Naive B cell (primary cell): ENCODE measurements at regions not wholly inside any gene's neighbourhood (a gene's known extent, or its start where the extent isn't known, plus 50 kb on each side); places are given as distances from the start of the nearest gene placed in this dataset.

Experiments
- ATAC-seq, 2 donors: fragments of 150-1000 bp; cut with Tn5 transposase; 2 replicates each; pipeline ENCODE4 v1.10.0; 2021; ENCODE audit warnings: low read depth in 2 of 2, mild to moderate bottlenecking in 2 of 2, moderate library complexity in 2 of 2
- DNase-seq: peaks from one replicate; pipeline ENCODE4 v3.0.0; 2022
- H3K27ac Mint-ChIP-seq, 6 donors: one replicate each; pipeline ENCODE4 v1.8.0; 2020 to 2022; ENCODE audit warnings: mild to moderate bottlenecking in 6 of 6, mixed read lengths in 6 of 6, moderate library complexity in 5 of 6, inconsistent platforms in 2 of 6
- H3K27me3 Mint-ChIP-seq, 3 donors: one replicate each; pipeline ENCODE4 v1.8.0; 2021 to 2022; ENCODE audit warnings: mixed read lengths in 3 of 3, mild to moderate bottlenecking in 1 of 3
- H3K36me3 Mint-ChIP-seq, 2 donors: one replicate each; pipeline ENCODE4 v1.8.0; 2020 to 2022; ENCODE audit warnings: mixed read lengths in 2 of 2, inconsistent platforms in 1 of 2, mild to moderate bottlenecking in 1 of 2
- H3K4me1 Mint-ChIP-seq, 3 donors: one replicate each; pipeline ENCODE4 v1.8.0; 2020 to 2022; ENCODE audit warnings: mixed read lengths in 3 of 3, inconsistent platforms in 1 of 3, mild to moderate bottlenecking in 1 of 3, moderate library complexity in 1 of 3
- H3K4me3 Mint-ChIP-seq, 8 donors: one replicate each; pipeline ENCODE4 v1.8.0; 2020 to 2022; ENCODE audit warnings: mild to moderate bottlenecking in 8 of 8, mixed read lengths in 8 of 8, moderate library complexity in 8 of 8, inconsistent platforms in 2 of 8
- H3K9me3 Mint-ChIP-seq, 7 donors: one replicate each; pipeline ENCODE4 v1.8.0; 2020 to 2022; ENCODE audit warnings: mixed read lengths in 7 of 7, mild to moderate bottlenecking in 5 of 7, inconsistent platforms in 2 of 7, moderate library complexity in 1 of 7

DNA sequence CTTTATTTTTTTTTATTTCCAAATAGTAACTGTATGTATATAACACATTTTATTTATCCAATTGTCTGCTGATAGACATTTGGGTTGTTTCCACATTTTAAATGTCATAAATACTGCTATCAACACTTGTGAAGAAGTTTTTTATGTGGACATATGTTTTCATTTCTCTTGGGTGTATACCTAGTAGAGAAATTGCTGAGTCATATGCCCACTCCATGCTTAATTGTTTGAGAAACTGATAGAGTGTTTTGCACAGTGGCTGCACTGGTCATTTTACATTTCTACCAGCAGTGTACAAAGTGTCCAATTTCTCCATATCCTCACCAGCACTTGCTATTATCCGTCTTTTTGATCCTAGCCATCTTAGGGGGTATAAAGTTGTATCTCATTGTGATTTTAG lies 567.8 kb downstream of the GBA3 start:
- Mint-ChIP-seq H3K4me1 (no peaks in the 10 kb centered on the region), H3K4me3 (no peak overlapping the region), H3K27me3 (no peaks in the 10 kb centered on the region), H3K36me3 (no peaks in the 10 kb centered on the region), H3K27ac (no peak overlapping the region), H3K9me3 (peaks cover 0 to 2% (median 0%) of the 10 kb centered on the region in 7 donors)
- no peak for DNase-seq
- ATAC-seq: no peak

DNA sequence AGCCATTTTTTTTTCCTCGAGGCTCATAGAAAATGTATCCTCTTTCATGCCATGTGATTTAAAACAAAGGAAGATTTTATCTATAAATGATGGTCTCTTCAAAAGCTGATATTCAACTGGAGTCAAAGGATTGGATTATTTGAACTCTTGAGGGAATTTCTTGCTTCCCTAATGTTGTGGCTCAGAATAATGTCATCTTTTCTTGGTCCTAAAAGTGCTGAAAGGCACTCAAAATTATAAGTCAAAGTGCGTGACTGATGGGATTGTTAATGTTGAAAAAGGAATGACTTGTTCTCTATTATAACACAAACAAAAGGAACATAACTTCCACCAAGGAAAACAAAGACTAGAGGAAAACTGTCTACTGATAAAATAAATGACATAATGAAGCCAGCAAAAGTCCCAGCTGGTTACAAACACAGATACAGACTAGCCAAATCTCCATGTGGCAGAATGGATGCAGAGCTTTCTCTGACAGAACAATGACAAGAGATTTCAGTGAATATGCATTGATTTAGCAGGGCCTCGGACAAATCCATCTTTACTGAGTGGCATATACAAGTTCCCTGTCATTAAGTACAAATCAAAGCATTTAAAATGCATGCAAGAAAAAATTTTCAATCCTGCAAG lies 552.6 kb downstream of the GBA3 start:
- H3K4me3 Mint-ChIP-seq: no peak overlapping the region
- H3K4me1 Mint-ChIP-seq: no peaks in the 10 kb centered on the region
- ATAC-seq (no peak), DNase-seq (no peak)
- no peaks in the 10 kb centered on the region for H3K27me3 Mint-ChIP-seq
- no peak overlapping the region for H3K27ac Mint-ChIP-seq
- no peaks in the 10 kb centered on the region for H3K36me3 Mint-ChIP-seq
- H3K9me3 Mint-ChIP-seq: peaks cover 0 to 9% (median 2%) of the 10 kb centered on the region in 7 donors

GRCh38 chr4:23242962-23243361 lies 550.2 kb downstream of the GBA3 start:
- no peaks in the 10 kb centered on the region for H3K36me3 Mint-ChIP-seq
- H3K4me1 Mint-ChIP-seq: no peaks in the 10 kb centered on the region

DNA sequence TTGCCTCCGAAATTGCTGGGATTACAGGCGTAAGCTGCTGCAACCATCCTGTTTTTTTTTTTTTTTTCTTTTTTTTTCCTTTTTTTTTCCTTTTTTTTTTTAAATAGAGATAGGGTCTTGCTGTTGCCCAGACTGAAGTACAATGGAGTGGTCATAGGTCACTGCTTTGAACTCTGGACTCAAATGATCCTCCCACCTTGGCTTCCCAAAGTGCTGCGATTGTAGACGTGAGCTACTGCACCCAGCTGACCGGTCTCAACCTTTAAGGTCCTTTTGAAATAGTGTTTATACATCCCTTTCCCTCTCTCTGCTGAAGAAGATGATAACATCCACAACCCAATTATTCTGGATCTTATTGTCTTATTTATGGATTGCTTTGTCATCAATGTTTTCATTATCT lies 548.7 kb downstream of the GBA3 start:
- no peaks in the 10 kb centered on the region for H3K36me3 Mint-ChIP-seq
- no peak for DNase-seq
- no peak overlapping the region for H3K4me3 Mint-ChIP-seq
- no peaks in the 10 kb centered on the region for H3K4me1 Mint-ChIP-seq
- H3K9me3 Mint-ChIP-seq: peaks cover 0 to 13% (median 2%) of the 10 kb centered on the region in 7 donors
- no peaks in the 10 kb centered on the region for H3K27me3 Mint-ChIP-seq
- no peak overlapping the region for H3K27ac Mint-ChIP-seq
- no peak for ATAC-seq

More at GRCh38 chr4:23242962-23243361, 550.2 kb downstream of the GBA3 start:
- Mint-ChIP-seq H3K27me3 (no peaks in the 10 kb centered on the region), H3K27ac (no peak overlapping the region), H3K4me3 (no peak overlapping the region), H3K9me3 (peaks cover 0 to 13% (median 2%) of the 10 kb centered on the region in 7 donors)
- no peak for DNase-seq
- ATAC-seq: no peak

DNA sequence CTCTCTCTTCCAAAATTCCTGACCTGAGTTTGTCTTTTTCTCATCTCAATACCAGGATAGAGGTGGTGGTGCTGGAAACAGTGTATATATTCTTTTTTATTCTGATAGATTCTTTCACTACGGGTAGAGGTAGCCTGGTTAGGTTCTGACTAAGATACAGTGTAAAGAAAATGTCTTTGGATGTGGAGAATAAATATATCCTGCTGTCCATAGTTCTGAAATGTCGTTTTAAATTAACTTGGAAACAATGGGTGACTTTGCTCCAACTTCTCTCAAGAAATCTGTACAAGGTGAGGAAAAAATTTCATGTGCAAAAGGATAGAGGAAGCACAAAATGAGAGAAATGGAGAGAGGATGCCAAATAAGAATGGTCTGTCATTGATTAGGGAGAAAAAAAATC lies 546.1 kb downstream of the GBA3 start:
- ATAC-seq (no peak), DNase-seq (no peak)
- Mint-ChIP-seq H3K36me3 (no peaks in the 10 kb centered on the region), H3K9me3 (peaks cover 0 to 9% (median 0%) of the 10 kb centered on the region in 7 donors), H3K27me3 (no peaks in the 10 kb centered on the region), H3K4me1 (no peaks in the 10 kb centered on the region), H3K4me3 (no peak overlapping the region), H3K27ac (no peak overlapping the region)

- Mint-ChIP-seq H3K4me1 (no peaks in the 10 kb centered on the region), H3K4me3 (no peak overlapping the region), H3K27me3 (no peaks in the 10 kb centered on the region), H3K27ac (no peak overlapping the region), H3K9me3 (peaks cover 0 to 9% (median 0%) of the 10 kb centered on the region in 7 donors), H3K36me3 (no peaks in the 10 kb centered on the region)
- ATAC-seq: no peak
- DNase-seq: no peak
Measured at GRCh38 chr4:23237771-23238170, 545.0 kb downstream of the GBA3 start.

- no peak overlapping the region for H3K27ac Mint-ChIP-seq
- H3K36me3 Mint-ChIP-seq: no peaks in the 10 kb centered on the region
- H3K27me3 Mint-ChIP-seq: no peaks in the 10 kb centered on the region
- H3K4me1 Mint-ChIP-seq: no peaks in the 10 kb centered on the region
- DNase-seq (no peak), ATAC-seq (no peak)
- peaks cover 0 to 9% (median 0%) of the 10 kb centered on the region in 7 donors for H3K9me3 Mint-ChIP-seq
- no peak overlapping the region for H3K4me3 Mint-ChIP-seq
Measured at GRCh38 chr4:23235628-23236390, 543.1 kb downstream of the GBA3 start.

DNA sequence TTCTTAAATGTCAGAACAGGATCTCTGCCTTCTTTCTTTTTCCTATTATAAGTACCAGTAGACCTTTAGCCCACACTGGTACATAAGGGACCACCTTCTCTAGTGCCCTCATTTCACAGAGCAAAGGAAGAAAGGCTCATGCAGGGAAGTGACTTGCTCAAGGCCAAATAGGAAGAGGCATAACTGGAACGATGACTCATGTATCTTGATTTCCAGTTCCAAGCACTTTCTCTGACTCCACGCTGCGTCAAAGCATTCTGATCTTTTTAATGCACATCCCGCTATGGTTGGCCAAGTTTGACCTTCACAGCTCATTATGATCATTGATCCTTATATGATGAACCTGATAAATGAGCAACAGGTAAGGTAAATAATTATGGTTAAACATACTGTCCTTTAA lies 542.0 kb downstream of the GBA3 start:
- H3K4me1 Mint-ChIP-seq: no peaks in the 10 kb centered on the region
- DNase-seq: no peak
- no peaks in the 10 kb centered on the region for H3K36me3 Mint-ChIP-seq
- peaks cover 0 to 4% (median 0%) of the 10 kb centered on the region in 7 donors for H3K9me3 Mint-ChIP-seq
- H3K27me3 Mint-ChIP-seq: no peaks in the 10 kb centered on the region
- ATAC-seq: no peak
- no peak overlapping the region for H3K4me3 Mint-ChIP-seq
- H3K27ac Mint-ChIP-seq: no peak overlapping the region

- no peaks in the 10 kb centered on the region for H3K27me3 Mint-ChIP-seq
- no peak for ATAC-seq
- no peak overlapping the region for H3K4me3 Mint-ChIP-seq
- no peaks in the 10 kb centered on the region for H3K36me3 Mint-ChIP-seq
- no peaks in the 10 kb centered on the region for H3K4me1 Mint-ChIP-seq
- no peak for DNase-seq
- no peak overlapping the region for H3K27ac Mint-ChIP-seq
- peaks cover 0 to 4% (median 0%) of the 10 kb centered on the region in 7 donors for H3K9me3 Mint-ChIP-seq
Measured at GRCh38 chr4:23234018-23234417, 541.3 kb downstream of the GBA3 start.

GRCh38 chr4:23233596-23233995 lies 540.9 kb downstream of the GBA3 start:
- H3K27ac Mint-ChIP-seq: no peak overlapping the region

DNA sequence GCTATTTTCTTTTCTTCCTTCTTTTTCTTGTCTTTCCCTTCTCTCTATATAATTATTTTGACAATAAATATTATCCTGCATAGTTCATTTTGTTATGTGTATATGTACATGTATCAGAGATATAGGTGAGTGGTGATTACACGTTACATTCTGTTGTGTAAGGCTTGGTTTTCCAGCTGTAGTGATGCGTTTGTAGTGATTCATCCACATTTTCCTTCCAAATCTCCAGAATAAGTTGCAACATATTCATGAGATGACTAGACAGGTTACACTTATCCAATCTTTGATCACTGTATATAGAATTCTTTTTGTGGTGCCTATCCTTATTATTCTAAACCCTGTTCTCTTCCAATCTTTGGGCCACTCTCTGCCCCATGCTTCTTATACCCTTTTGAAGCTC lies 540.2 kb downstream of the GBA3 start:
- Mint-ChIP-seq H3K9me3 (peaks cover 0 to 4% (median 0%) of the 10 kb centered on the region in 7 donors), H3K36me3 (no peaks in the 10 kb centered on the region), H3K4me3 (no peak overlapping the region), H3K27ac (no peak overlapping the region), H3K27me3 (no peaks in the 10 kb centered on the region), H3K4me1 (no peaks in the 10 kb centered on the region)
- ATAC-seq: no peak
- no peak for DNase-seq

More at GRCh38 chr4:23233596-23233995, 540.9 kb downstream of the GBA3 start:
- H3K4me1 Mint-ChIP-seq: no peaks in the 10 kb centered on the region
- peaks cover 0 to 4% (median 0%) of the 10 kb centered on the region in 7 donors for H3K9me3 Mint-ChIP-seq
- no peaks in the 10 kb centered on the region for H3K36me3 Mint-ChIP-seq
- ATAC-seq: no peak
- no peak overlapping the region for H3K4me3 Mint-ChIP-seq
- no peaks in the 10 kb centered on the region for H3K27me3 Mint-ChIP-seq
- no peak for DNase-seq

DNA sequence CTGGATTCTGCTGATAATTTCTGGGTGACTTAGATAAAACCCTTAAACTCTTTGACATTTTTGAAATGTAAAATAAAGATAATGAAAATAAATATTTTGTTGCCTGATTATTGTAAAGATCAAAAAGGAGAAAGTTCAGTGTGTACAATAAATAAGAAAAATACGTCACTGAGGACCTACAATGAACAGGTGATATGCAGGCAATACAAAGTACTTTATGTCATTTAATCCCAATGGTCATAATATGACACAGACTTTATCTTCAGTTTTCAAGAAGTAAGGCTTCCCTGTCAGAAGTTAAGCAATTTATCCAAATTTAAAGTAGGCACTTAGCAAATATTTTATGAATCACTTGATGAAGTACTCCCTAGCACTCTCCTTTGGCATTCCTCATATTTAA lies 532.8 kb downstream of the GBA3 start:
- no peaks in the 10 kb centered on the region for H3K4me1 Mint-ChIP-seq
- no peaks in the 10 kb centered on the region for H3K36me3 Mint-ChIP-seq
- no peak overlapping the region for H3K27ac Mint-ChIP-seq
- DNase-seq (no peak), ATAC-seq (no peak)
- peaks cover 0 to 9% (median 0%) of the 10 kb centered on the region in 7 donors for H3K9me3 Mint-ChIP-seq
- no peaks in the 10 kb centered on the region for H3K27me3 Mint-ChIP-seq
- H3K4me3 Mint-ChIP-seq: no peak overlapping the region

GRCh38 chr4:23224684-23225420 lies 532.1 kb downstream of the GBA3 start:
- H3K4me3 Mint-ChIP-seq: no peak overlapping the region

DNA sequence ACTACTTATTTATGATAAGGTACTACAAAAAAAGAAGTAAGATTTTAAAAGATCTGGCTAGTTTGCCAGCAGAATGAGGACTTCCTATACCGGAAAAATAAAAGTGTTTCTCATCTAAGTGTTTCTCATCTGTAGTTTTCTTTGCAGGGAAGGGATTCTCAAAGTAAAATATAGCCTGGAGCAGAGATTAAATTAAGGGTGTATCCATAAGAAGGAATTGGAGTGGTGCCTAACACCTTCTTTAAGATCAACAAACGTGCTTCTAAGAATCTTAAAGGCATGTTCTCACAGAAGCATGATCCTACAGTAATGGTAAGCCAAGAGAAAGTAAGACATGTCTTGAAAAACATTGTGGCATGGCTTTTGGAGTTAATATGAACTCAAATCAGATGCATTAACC lies 528.2 kb downstream of the GBA3 start:
- no peaks in the 10 kb centered on the region for H3K4me1 Mint-ChIP-seq
- DNase-seq (no peak), ATAC-seq (no peak)
- H3K27me3 Mint-ChIP-seq: no peaks in the 10 kb centered on the region
- H3K27ac Mint-ChIP-seq: no peak overlapping the region
- H3K9me3 Mint-ChIP-seq: peaks cover 0 to 15% (median 2%) of the 10 kb centered on the region in 7 donors
- no peaks in the 10 kb centered on the region for H3K36me3 Mint-ChIP-seq
- no peak overlapping the region for H3K4me3 Mint-ChIP-seq

More at GRCh38 chr4:23224684-23225420, 532.1 kb downstream of the GBA3 start:
- Mint-ChIP-seq H3K36me3 (no peaks in the 10 kb centered on the region), H3K27me3 (no peaks in the 10 kb centered on the region), H3K27ac (no peak overlapping the region), H3K4me1 (no peaks in the 10 kb centered on the region), H3K9me3 (peaks cover 0 to 17% (median 2%) of the 10 kb centered on the region in 7 donors)
- DNase-seq: no peak
- ATAC-seq: no peak
